ENCODE measurements at regions not wholly inside any gene's neighbourhood (a gene's known extent, or its start where the extent isn't known, plus 50 kb on each side); places are given as distances from the start of the nearest gene placed in this dataset.

DNA sequence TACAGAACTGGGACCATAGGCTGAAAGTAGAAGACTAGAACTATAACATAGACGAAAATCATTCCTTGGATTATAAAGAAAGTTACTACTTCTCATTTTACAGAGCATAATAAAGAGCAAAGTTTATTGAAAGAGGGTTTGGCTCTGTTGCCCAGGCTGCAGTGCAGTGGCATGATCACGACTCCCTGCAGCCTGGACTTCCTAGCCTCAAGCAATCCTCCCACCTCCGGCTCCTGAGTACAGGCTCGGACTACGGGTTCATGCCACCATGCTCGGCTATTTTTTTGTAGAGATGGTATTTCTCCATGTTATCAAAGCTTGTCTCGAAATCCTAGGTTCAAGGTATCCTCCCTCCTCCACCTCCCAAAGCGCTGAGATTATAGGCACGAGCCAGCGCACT, 190.1 kb upstream of the FOXG1 start:
- Histone ChIP-seq H2BK12ac (ENCODE audit: low read length) (no peak overlapping the region), H2AK5ac (ENCODE audit: low read depth, low read length) (no peak overlapping the region), H3K9ac (ENCODE audit: low read depth, low read length, poor library complexity) (no peak overlapping the region), H2BK5ac (ENCODE audit: low read length) (no peak overlapping the region), H3K18ac (ENCODE audit: low read length) (no peak overlapping the region), H2AFZ (ENCODE audit: low read length) (no peak overlapping the region), H3K9me3 (replicated peaks in 1 of 2; ENCODE audit: control insufficient read depth in 2 of 2, insufficient read depth in 1 of 2, low read depth in 1 of 2, low read length in 2 of 2) (peaks cover 0 to 4% of the 10 kb centered on the region in 2 donors), H3K4me3 (ENCODE audit: low read length in 2 of 2) (no peak overlapping the region), H3K79me1 (ENCODE audit: low read depth, low read length) (no peaks in the 10 kb centered on the region), H3K27ac (replicated peaks; ENCODE audit: low read length) (no peak overlapping the region), H2BK120ac (ENCODE audit: low read depth, low read length) (no peak overlapping the region), H3K4me2 (ENCODE audit: insufficient read depth, low read length, poor library complexity, severe bottlenecking) (no peak overlapping the region), H3K14ac (ENCODE audit: low read length) (no peak overlapping the region), H3K36me3 (replicated peaks in 1 of 2; ENCODE audit: control insufficient read depth in 2 of 2, insufficient read depth in 2 of 2, low read length in 2 of 2) (no peaks in the 10 kb centered on the region), H4K91ac (ENCODE audit: low read depth, low read length, poor library complexity) (no peak overlapping the region), H3K27me3 (ENCODE audit: control insufficient read depth in 3 of 3, insufficient read depth in 3 of 3, low read depth in 1 of 3, low read length in 3 of 3) (no peaks in the 10 kb centered on the region), H3K4ac (ENCODE audit: low read length) (no peak overlapping the region), H3K23ac (ENCODE audit: low read depth, low read length, poor library complexity) (no peak overlapping the region), H4K8ac (ENCODE audit: low read depth, low read length) (no peak overlapping the region), H3K4me1 (ENCODE audit: control insufficient read depth in 2 of 2, insufficient read depth in 1 of 2, low read depth in 1 of 2, low read length in 2 of 2) (no peaks in the 10 kb centered on the region), H2BK15ac (ENCODE audit: low read length) (no peak overlapping the region)
- WGBS, 2 donors (ENCODE audit: extremely low coverage in 2 of 2, insufficient read length in 2 of 2, insufficient replicate concordance in 1 of 2): no CpG with 5 or more reads among the region's 10 CpGs
- DNase-seq (ENCODE audit: low spot score): no peak

DNA sequence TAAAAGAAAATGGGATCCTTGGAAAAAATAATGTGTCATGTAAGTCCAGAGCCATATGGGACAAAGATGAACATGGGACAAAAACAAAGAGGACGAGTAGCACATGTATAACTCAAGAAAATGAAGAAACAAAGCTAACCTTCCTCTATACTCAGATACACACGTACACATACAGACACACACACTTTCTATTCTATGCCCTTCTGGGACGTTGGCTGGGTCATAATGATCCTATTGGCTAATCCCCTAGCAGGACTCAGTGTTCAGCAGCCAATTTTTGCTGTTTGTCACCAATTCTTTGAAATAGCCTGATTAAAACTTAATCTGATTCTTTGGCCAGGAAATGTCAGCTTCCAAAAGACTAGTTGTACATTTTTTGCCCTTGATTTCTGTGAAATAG, 189.4 kb upstream of the FOXG1 start:
- H2BK5ac ChIP-seq (ENCODE audit: low read length): no peak overlapping the region
- no peak overlapping the region for H3K18ac ChIP-seq (ENCODE audit: low read length)
- no peaks in the 10 kb centered on the region for H3K79me1 ChIP-seq (ENCODE audit: low read depth, low read length)
- no peaks in the 10 kb centered on the region for H3K36me3 ChIP-seq (replicated peaks in 1 of 2; ENCODE audit: control insufficient read depth in 2 of 2, insufficient read depth in 2 of 2, low read length in 2 of 2)
- no peak overlapping the region for H3K4me3 ChIP-seq (ENCODE audit: low read length in 2 of 2)
- no peak overlapping the region for H2BK120ac ChIP-seq (ENCODE audit: low read depth, low read length)
- no peak overlapping the region for H3K4me2 ChIP-seq (ENCODE audit: insufficient read depth, low read length, poor library complexity, severe bottlenecking)
- H3K14ac ChIP-seq (ENCODE audit: low read length): no peak overlapping the region
- H2AFZ ChIP-seq (ENCODE audit: low read length): no peak overlapping the region
- peaks cover 0 to 4% of the 10 kb centered on the region in 2 donors for H3K9me3 ChIP-seq (replicated peaks in 1 of 2; ENCODE audit: control insufficient read depth in 2 of 2, insufficient read depth in 1 of 2, low read depth in 1 of 2, low read length in 2 of 2)
- no CpG with 5 or more reads among the region's 3 CpGs for WGBS, 2 donors (ENCODE audit: extremely low coverage in 2 of 2, insufficient read length in 2 of 2, insufficient replicate concordance in 1 of 2)
- no peak overlapping the region for H2AK5ac ChIP-seq (ENCODE audit: low read depth, low read length)
- no peak overlapping the region for H2BK15ac ChIP-seq (ENCODE audit: low read length)
- H3K9ac ChIP-seq (ENCODE audit: low read depth, low read length, poor library complexity): no peak overlapping the region
- no peaks in the 10 kb centered on the region for H3K4me1 ChIP-seq (ENCODE audit: control insufficient read depth in 2 of 2, insufficient read depth in 1 of 2, low read depth in 1 of 2, low read length in 2 of 2)
- no peaks in the 10 kb centered on the region for H3K27me3 ChIP-seq (ENCODE audit: control insufficient read depth in 3 of 3, insufficient read depth in 3 of 3, low read depth in 1 of 3, low read length in 3 of 3)
- no peak overlapping the region for H3K23ac ChIP-seq (ENCODE audit: low read depth, low read length, poor library complexity)
- no peak overlapping the region for H2BK12ac ChIP-seq (ENCODE audit: low read length)
- no peak overlapping the region for H4K8ac ChIP-seq (ENCODE audit: low read depth, low read length)
- H4K91ac ChIP-seq (ENCODE audit: low read depth, low read length, poor library complexity): no peak overlapping the region
- no peak for DNase-seq (ENCODE audit: low spot score)
- H3K4ac ChIP-seq (ENCODE audit: low read length): no peak overlapping the region
- no peak overlapping the region for H3K27ac ChIP-seq (replicated peaks; ENCODE audit: low read length)

DNA sequence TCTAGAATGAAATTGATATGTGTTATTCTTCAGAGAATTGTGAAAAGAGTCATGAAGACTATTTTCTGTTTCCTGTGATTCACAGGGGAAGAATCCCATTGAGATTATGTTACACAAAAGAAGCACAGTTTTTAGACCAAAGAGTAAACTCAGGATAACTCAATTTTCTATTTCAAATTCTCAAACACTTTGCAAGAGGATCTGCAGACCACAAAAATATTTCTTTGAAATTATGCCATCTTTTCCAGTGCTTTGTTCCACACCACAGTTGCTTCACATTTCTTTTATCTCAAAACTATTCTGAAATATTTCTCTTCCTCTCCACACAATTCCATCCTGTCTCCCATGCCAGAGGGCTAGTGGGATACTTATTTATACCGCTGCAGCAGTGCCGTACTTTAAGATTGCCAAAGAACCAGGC, 188.9 kb upstream of the FOXG1 start:
- H3K9me3 ChIP-seq (replicated peaks in 1 of 2; ENCODE audit: control insufficient read depth in 2 of 2, insufficient read depth in 1 of 2, low read depth in 1 of 2, low read length in 2 of 2): peaks cover 0 to 2% of the 10 kb centered on the region in 2 donors
- H3K14ac ChIP-seq (ENCODE audit: low read length): no peak overlapping the region
- no peak overlapping the region for H3K4me2 ChIP-seq (ENCODE audit: insufficient read depth, low read length, poor library complexity, severe bottlenecking)
- no CpG with 5 or more reads among the region's 2 CpGs for WGBS, 2 donors (ENCODE audit: extremely low coverage in 2 of 2, insufficient read length in 2 of 2, insufficient replicate concordance in 1 of 2)
- H2BK120ac ChIP-seq (ENCODE audit: low read depth, low read length): no peak overlapping the region
- H3K18ac ChIP-seq (ENCODE audit: low read length): no peak overlapping the region
- no peak overlapping the region for H2BK12ac ChIP-seq (ENCODE audit: low read length)
- no peaks in the 10 kb centered on the region for H3K36me3 ChIP-seq (replicated peaks in 1 of 2; ENCODE audit: control insufficient read depth in 2 of 2, insufficient read depth in 2 of 2, low read length in 2 of 2)
- H3K27ac ChIP-seq (replicated peaks; ENCODE audit: low read length): no peak overlapping the region
- no peak overlapping the region for H2AK5ac ChIP-seq (ENCODE audit: low read depth, low read length)
- H2AFZ ChIP-seq (ENCODE audit: low read length): peak overlapping the region; percentile 22
- H2BK15ac ChIP-seq (ENCODE audit: low read length): no peak overlapping the region
- no peak overlapping the region for H3K4ac ChIP-seq (ENCODE audit: low read length)
- H3K4me1 ChIP-seq (ENCODE audit: control insufficient read depth in 2 of 2, insufficient read depth in 1 of 2, low read depth in 1 of 2, low read length in 2 of 2): no peaks in the 10 kb centered on the region
- no peaks in the 10 kb centered on the region for H3K79me1 ChIP-seq (ENCODE audit: low read depth, low read length)
- no peak overlapping the region for H3K23ac ChIP-seq (ENCODE audit: low read depth, low read length, poor library complexity)
- no peak overlapping the region for H2BK5ac ChIP-seq (ENCODE audit: low read length)
- H4K8ac ChIP-seq (ENCODE audit: low read depth, low read length): no peak overlapping the region
- H4K91ac ChIP-seq (ENCODE audit: low read depth, low read length, poor library complexity): no peak overlapping the region
- no peak for DNase-seq (ENCODE audit: low spot score)
- no peak overlapping the region for H3K4me3 ChIP-seq (ENCODE audit: low read length in 2 of 2)
- no peaks in the 10 kb centered on the region for H3K27me3 ChIP-seq (ENCODE audit: control insufficient read depth in 3 of 3, insufficient read depth in 3 of 3, low read depth in 1 of 3, low read length in 3 of 3)
- no peak overlapping the region for H3K9ac ChIP-seq (ENCODE audit: low read depth, low read length, poor library complexity)

DNA sequence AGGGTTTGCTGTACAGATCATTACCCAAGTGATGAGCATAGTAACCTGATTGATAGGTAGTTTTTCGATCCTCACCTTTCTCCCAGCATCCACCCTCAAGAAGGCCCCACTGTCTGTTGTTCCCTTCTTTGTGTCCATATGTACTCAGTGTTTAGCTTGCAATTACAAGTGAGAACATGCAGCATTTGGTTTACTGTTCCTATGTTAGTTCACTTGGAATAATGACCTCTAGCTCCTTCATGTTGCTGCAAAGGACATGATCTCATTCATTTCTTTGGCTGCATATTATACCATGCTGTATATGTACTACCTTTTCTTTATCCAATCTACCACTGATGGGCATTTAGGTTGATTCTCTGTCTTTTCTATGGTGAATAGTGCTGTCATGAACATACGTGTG, 181.6 kb upstream of the FOXG1 start:
- Histone ChIP-seq H3K27me3 (ENCODE audit: control insufficient read depth in 3 of 3, insufficient read depth in 3 of 3, low read depth in 1 of 3, low read length in 3 of 3) (no peaks in the 10 kb centered on the region), H3K36me3 (replicated peaks in 1 of 2; ENCODE audit: control insufficient read depth in 2 of 2, insufficient read depth in 2 of 2, low read length in 2 of 2) (no peaks in the 10 kb centered on the region), H3K9ac (ENCODE audit: low read depth, low read length, poor library complexity) (no peak overlapping the region), H3K9me3 (replicated peaks in 1 of 2; ENCODE audit: control insufficient read depth in 2 of 2, insufficient read depth in 1 of 2, low read depth in 1 of 2, low read length in 2 of 2) (no peaks in the 10 kb centered on the region), H3K4me2 (ENCODE audit: insufficient read depth, low read length, poor library complexity, severe bottlenecking) (no peak overlapping the region), H3K18ac (ENCODE audit: low read length) (no peak overlapping the region), H3K4me3 (ENCODE audit: low read length in 2 of 2) (no peak overlapping the region), H2AFZ (ENCODE audit: low read length) (no peak overlapping the region), H2BK12ac (ENCODE audit: low read length) (no peak overlapping the region), H4K8ac (ENCODE audit: low read depth, low read length) (no peak overlapping the region), H4K91ac (ENCODE audit: low read depth, low read length, poor library complexity) (no peak overlapping the region), H3K27ac (replicated peaks; ENCODE audit: low read length) (no peak overlapping the region), H2BK15ac (ENCODE audit: low read length) (no peak overlapping the region), H3K14ac (ENCODE audit: low read length) (no peak overlapping the region), H3K23ac (ENCODE audit: low read depth, low read length, poor library complexity) (no peak overlapping the region), H3K4me1 (ENCODE audit: control insufficient read depth in 2 of 2, insufficient read depth in 1 of 2, low read depth in 1 of 2, low read length in 2 of 2) (no peaks in the 10 kb centered on the region), H3K79me1 (ENCODE audit: low read depth, low read length) (no peaks in the 10 kb centered on the region), H3K4ac (ENCODE audit: low read length) (no peak overlapping the region), H2BK5ac (ENCODE audit: low read length) (no peak overlapping the region), H2BK120ac (ENCODE audit: low read depth, low read length) (no peak overlapping the region), H2AK5ac (ENCODE audit: low read depth, low read length) (no peak overlapping the region)
- WGBS, 2 donors (ENCODE audit: extremely low coverage in 2 of 2, insufficient read length in 2 of 2, insufficient replicate concordance in 1 of 2): no CpG with 5 or more reads among the region's 2 CpGs
- no peak for DNase-seq (ENCODE audit: low spot score)

Data from neuronal stem cell (in vitro differentiated cells).